Progenitor cell of endocrine pancreas (in vitro differentiated cells): ENCODE measurements at regions not wholly inside any gene's neighbourhood (a gene's known extent, or its start where the extent isn't known, plus 50 kb on each side); places are given as distances from the start of the nearest gene placed in this dataset.

ENCODE experiments used
- DNase-seq: peaks from one replicate; pipeline ENCODE4 v3.0.0; 2021; ENCODE audit warnings: low spot score; ENCODE audit not compliant: unreplicated experiment
- H3K27ac Mint-ChIP-seq: 2 replicates; pipeline ENCODE4 v1.8.0; 2021; ENCODE audit warnings: mild to moderate bottlenecking, moderate library complexity, mixed read lengths
- H3K27me3 Mint-ChIP-seq: 2 replicates; pipeline ENCODE4 v1.8.0; 2021; ENCODE audit warnings: mixed read lengths
- H3K36me3 Mint-ChIP-seq: 2 replicates; pipeline ENCODE4 v1.8.0; 2022; ENCODE audit warnings: mixed read lengths; ENCODE audit not compliant: insufficient read depth
- H3K4me1 Mint-ChIP-seq: 2 replicates; pipeline ENCODE4 v1.8.0; 2021; ENCODE audit warnings: low read depth, mixed read lengths
- H3K4me3 Mint-ChIP-seq: 2 replicates; pipeline ENCODE4 v1.8.0; 2021; ENCODE audit warnings: low read depth, mild to moderate bottlenecking, moderate library complexity, mixed read lengths
- H3K9me3 Mint-ChIP-seq: 2 replicates; pipeline ENCODE4 v1.8.0; 2021; ENCODE audit warnings: low read depth, mixed read lengths
- CTCF ChIP-seq: fragments of 200-600 bp; sonication (generic); IDR thresholded peaks from one replicate; pipeline ENCODE4 v1.5.0; 2021; ENCODE audit warnings: antibody characterized with exemption, mild to moderate bottlenecking; ENCODE audit not compliant: unreplicated experiment

- DNase-seq = no peak
- Mint-ChIP-seq H3K36me3 (no peaks in the 10 kb centered on the region), H3K27ac (no peak overlapping the region), H3K27me3 (no peaks in the 10 kb centered on the region), H3K4me3 (no peak overlapping the region), H3K9me3 (no peaks in the 10 kb centered on the region), H3K4me1 (no peaks in the 10 kb centered on the region)
- TF ChIP-seq CTCF = no peak
Observed at GRCh38 chr4:116059361-116059760, 945.9 kb upstream of the NDST4 start.

- Mint-ChIP-seq H3K4me3 (no peak overlapping the region), H3K4me1 (no peaks in the 10 kb centered on the region), H3K9me3 (no peaks in the 10 kb centered on the region), H3K27me3 (no peaks in the 10 kb centered on the region), H3K36me3 (no peaks in the 10 kb centered on the region), H3K27ac (no peak overlapping the region)
- DNase-seq = no peak
- no peak for TF ChIP-seq CTCF
Observed at GRCh38 chr4:116058129-116058528, 944.7 kb upstream of the NDST4 start.

GRCh38 chr4:116055857-116056827 is 942.7 kb upstream of the NDST4 start:
- Mint-ChIP-seq H3K4me1 (no peaks in the 10 kb centered on the region), H3K9me3 (no peaks in the 10 kb centered on the region), H3K27ac (no peak overlapping the region), H3K4me3 (no peak overlapping the region), H3K36me3 (no peaks in the 10 kb centered on the region), H3K27me3 (no peaks in the 10 kb centered on the region)
- TF ChIP-seq CTCF = peak; percentile 58
- DNase-seq = no peak

- no peaks in the 10 kb centered on the region for H3K27me3 Mint-ChIP-seq
- TF ChIP-seq CTCF = no peak
- H3K9me3 Mint-ChIP-seq = no peaks in the 10 kb centered on the region
- H3K36me3 Mint-ChIP-seq = no peaks in the 10 kb centered on the region
- no peak overlapping the region for H3K4me3 Mint-ChIP-seq
- peaks cover 6% of the 10 kb centered on the region for H3K4me1 Mint-ChIP-seq
- no peak overlapping the region for H3K27ac Mint-ChIP-seq
- no peak for DNase-seq
Observed at GRCh38 chr4:116027311-116027710, 913.9 kb upstream of the NDST4 start.

- Mint-ChIP-seq H3K27ac (peak overlapping the region; percentile 34), H3K4me3 (no peak overlapping the region), H3K9me3 (peaks cover 6% of the 10 kb centered on the region), H3K27me3 (no peaks in the 10 kb centered on the region), H3K4me1 (peaks cover 6% of the 10 kb centered on the region), H3K36me3 (no peaks in the 10 kb centered on the region)
- TF ChIP-seq CTCF = no peak
- DNase-seq = no peak
Observed at GRCh38 chr4:116024954-116025708, 911.7 kb upstream of the NDST4 start.
